GM12878 (cell line): ENCODE measurements at regions not wholly inside any gene's neighbourhood (a gene's known extent, or its start where the extent isn't known, plus 50 kb on each side); places are given as distances from the start of the nearest gene placed in this dataset.

Experiments
- BACH1 ChIP-seq: fragments of 450-650 bp; IDR thresholded peaks from 2 replicates; pipeline ENCODE4 v1.6.1; 2017; ENCODE audit warnings: mild to moderate bottlenecking, borderline replicate concordance
- CBFB ChIP-seq: IDR thresholded peaks from 2 replicates; pipeline ENCODE4 v1.6.1; 2016; ENCODE audit warnings: antibody characterized with exemption, low read depth
- EGR1 ChIP-seq, 2 experiments: IDR thresholded peaks; 1 replicate in 1 of 2; 2 replicates in 1 of 2; pipeline ENCODE4 v1.6.1; 2011 to 2012; ENCODE audit warnings: low read depth in 2 of 2, low read length in 2 of 2, borderline replicate concordance in 1 of 2, mild to moderate bottlenecking in 1 of 2, moderate library complexity in 1 of 2
- JUNB ChIP-seq: IDR thresholded peaks from 2 replicates; pipeline ENCODE4 v1.6.1; 2016; ENCODE audit warnings: antibody characterized with exemption, mild to moderate bottlenecking
- MEF2A ChIP-seq: IDR thresholded peaks from 2 replicates; pipeline ENCODE4 v1.6.1; 2011; ENCODE audit warnings: low read depth, mild to moderate bottlenecking, low read length, moderate library complexity; ENCODE audit not compliant: insufficient read depth
- MXI1 ChIP-seq: fragments of 150-350 bp; IDR thresholded peaks from 2 replicates; pipeline ENCODE4 v1.6.1; 2011; ENCODE audit warnings: low read depth, mild to moderate bottlenecking, inconsistent platforms, low read length, improper control_type of control experiment
- RBBP5 ChIP-seq: fragments of 200-600 bp; sonication (generic); conservative IDR thresholded peaks from 2 replicates; pipeline ENCODE4 v1.6.1; 2016
- RELB ChIP-seq: fragments of 450-650 bp; IDR thresholded peaks from 2 replicates; pipeline ENCODE4 v1.6.1; 2017; ENCODE audit warnings: low read depth, mild to moderate bottlenecking, moderate library complexity
- ZZZ3 ChIP-seq: IDR thresholded peaks from 2 replicates; pipeline ENCODE4 v1.6.1; 2011; ENCODE audit warnings: low read depth; ENCODE audit not compliant: control insufficient read depth, insufficient read length
- TF ChIP-seq, protein P1 (sequence below): fragments of 450-650 bp; IDR thresholded peaks from 2 replicates; pipeline ENCODE4 v1.6.1; 2017; ENCODE audit warnings: mild to moderate bottlenecking, moderate library complexity
- TF ChIP-seq, protein P2 (sequence below): IDR thresholded peaks from 2 replicates; pipeline ENCODE4 v1.6.1; 2012; ENCODE audit warnings: low read depth, low read length, improper control_type of control experiment
- TF ChIP-seq, protein P3 (sequence below): IDR thresholded peaks from 2 replicates; pipeline ENCODE4 v1.6.1; 2011; ENCODE audit warnings: mild to moderate bottlenecking, low read depth, low read length, moderate library complexity; ENCODE audit not compliant: insufficient replicate concordance

DNA sequence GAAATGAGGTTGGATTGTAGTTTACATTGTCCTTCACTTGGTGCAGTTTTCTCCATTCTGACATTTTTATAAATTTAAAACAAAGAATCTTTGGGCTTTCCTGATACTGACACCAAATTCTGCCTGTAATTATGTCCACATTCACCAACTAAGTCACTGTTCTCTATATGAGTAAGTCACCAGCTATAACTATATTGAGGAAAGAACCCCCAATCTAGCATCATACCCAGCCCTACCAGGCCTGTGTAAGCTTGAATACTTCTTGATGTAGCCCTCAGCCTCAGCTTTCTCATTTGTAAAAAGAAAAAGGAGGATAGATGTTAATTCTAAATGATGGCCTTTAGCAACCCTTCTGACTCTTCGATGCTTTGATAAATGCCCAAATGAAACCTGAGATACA lies 112.7 kb upstream of the FST start (continued):
- TF ChIP-seq, protein P1, sequence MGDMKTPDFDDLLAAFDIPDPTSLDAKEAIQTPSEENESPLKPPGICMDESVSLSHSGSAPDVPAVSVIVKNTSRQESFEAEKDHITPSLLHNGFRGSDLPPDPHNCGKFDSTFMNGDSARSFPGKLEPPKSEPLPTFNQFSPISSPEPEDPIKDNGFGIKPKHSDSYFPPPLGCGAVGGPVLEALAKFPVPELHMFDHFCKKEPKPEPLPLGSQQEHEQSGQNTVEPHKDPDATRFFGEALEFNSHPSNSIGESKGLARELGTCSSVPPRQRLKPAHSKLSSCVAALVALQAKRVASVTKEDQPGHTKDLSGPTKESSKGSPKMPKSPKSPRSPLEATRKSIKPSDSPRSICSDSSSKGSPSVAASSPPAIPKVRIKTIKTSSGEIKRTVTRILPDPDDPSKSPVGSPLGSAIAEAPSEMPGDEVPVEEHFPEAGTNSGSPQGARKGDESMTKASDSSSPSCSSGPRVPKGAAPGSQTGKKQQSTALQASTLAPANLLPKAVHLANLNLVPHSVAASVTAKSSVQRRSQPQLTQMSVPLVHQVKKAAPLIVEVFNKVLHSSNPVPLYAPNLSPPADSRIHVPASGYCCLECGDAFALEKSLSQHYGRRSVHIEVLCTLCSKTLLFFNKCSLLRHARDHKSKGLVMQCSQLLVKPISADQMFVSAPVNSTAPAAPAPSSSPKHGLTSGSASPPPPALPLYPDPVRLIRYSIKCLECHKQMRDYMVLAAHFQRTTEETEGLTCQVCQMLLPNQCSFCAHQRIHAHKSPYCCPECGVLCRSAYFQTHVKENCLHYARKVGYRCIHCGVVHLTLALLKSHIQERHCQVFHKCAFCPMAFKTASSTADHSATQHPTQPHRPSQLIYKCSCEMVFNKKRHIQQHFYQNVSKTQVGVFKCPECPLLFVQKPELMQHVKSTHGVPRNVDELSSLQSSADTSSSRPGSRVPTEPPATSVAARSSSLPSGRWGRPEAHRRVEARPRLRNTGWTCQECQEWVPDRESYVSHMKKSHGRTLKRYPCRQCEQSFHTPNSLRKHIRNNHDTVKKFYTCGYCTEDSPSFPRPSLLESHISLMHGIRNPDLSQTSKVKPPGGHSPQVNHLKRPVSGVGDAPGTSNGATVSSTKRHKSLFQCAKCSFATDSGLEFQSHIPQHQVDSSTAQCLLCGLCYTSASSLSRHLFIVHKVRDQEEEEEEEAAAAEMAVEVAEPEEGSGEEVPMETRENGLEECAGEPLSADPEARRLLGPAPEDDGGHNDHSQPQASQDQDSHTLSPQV = no peak
- no peak for TF ChIP-seq RBBP5
- no peak for TF ChIP-seq MEF2A
- TF ChIP-seq, protein P2, sequence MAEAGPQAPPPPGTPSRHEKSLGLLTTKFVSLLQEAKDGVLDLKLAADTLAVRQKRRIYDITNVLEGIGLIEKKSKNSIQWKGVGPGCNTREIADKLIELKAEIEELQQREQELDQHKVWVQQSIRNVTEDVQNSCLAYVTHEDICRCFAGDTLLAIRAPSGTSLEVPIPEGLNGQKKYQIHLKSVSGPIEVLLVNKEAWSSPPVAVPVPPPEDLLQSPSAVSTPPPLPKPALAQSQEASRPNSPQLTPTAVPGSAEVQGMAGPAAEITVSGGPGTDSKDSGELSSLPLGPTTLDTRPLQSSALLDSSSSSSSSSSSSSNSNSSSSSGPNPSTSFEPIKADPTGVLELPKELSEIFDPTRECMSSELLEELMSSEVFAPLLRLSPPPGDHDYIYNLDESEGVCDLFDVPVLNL = no peak
- no peak for TF ChIP-seq CBFB
- no peak for TF ChIP-seq ZZZ3
- no peak for TF ChIP-seq JUNB
- no peak for TF ChIP-seq RELB
- no peak for TF ChIP-seq MXI1
- no peak for TF ChIP-seq EGR1 (IDR thresholded peaks at IDR 0.05; ENCODE audit: borderline replicate concordance in 1 of 2, low read depth in 2 of 2, low read length in 2 of 2)
- TF ChIP-seq BACH1 = no peak
- TF ChIP-seq, protein P3, sequence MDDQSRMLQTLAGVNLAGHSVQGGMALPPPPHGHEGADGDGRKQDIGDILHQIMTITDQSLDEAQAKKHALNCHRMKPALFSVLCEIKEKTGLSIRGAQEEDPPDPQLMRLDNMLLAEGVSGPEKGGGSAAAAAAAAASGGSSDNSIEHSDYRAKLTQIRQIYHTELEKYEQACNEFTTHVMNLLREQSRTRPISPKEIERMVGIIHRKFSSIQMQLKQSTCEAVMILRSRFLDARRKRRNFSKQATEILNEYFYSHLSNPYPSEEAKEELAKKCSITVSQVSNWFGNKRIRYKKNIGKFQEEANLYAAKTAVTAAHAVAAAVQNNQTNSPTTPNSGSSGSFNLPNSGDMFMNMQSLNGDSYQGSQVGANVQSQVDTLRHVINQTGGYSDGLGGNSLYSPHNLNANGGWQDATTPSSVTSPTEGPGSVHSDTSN = no peak
